Adrenal gland (tissue), 5 donors: ENCODE measurements at regions not wholly inside any gene's neighbourhood (a gene's known extent, or its start where the extent isn't known, plus 50 kb on each side); places are given as distances from the start of the nearest gene placed in this dataset.

Source experiments
- POLR2A ChIP-seq, 2 donors: fragments of 450-650 bp; IDR thresholded peaks; one replicate each; pipeline ENCODE4 v1.6.1; 2017; ENCODE audit warnings: antibody characterized with exemption in 2 of 2, mild to moderate bottlenecking in 2 of 2, moderate library complexity in 1 of 2
- TF ChIP-seq, protein P1 (sequence below), 6 experiments: fragments of 450-650 bp in 4 of 6; fragments of 200-600 bp in 2 of 6; sonication (generic) in 1 of 6; IDR thresholded peaks; 1 replicate in 5 of 6; 2 replicates in 1 of 6; pipeline versions ENCODE4 v1.5.1 to v1.8.0; 2016 to 2021; ENCODE audit warnings: antibody characterized with exemption in 6 of 6, mild to moderate bottlenecking in 2 of 6, moderate library complexity in 1 of 6
- donor health status: DM: no; HTN: no; CAD: no.

DNA sequence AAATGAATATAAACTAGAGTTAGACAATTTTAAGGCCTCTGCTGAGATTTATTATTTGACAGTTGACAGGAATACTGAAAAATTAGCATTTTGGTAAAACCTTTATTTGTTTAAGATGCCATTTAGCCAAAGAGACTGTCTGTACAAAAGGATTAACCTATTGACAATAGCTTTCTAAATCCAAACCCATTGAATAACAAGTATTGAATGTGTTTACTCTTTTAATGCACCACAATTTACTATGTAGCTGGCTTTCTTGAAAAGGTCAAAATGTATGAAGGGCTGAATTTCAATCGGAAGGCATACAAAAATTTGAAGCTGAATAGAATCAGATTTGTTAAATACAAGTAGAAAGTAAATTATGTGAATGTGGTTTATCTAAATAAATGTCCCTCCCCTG is 374.5 kb downstream of the TEX13C start:
- TF ChIP-seq, protein P1, sequence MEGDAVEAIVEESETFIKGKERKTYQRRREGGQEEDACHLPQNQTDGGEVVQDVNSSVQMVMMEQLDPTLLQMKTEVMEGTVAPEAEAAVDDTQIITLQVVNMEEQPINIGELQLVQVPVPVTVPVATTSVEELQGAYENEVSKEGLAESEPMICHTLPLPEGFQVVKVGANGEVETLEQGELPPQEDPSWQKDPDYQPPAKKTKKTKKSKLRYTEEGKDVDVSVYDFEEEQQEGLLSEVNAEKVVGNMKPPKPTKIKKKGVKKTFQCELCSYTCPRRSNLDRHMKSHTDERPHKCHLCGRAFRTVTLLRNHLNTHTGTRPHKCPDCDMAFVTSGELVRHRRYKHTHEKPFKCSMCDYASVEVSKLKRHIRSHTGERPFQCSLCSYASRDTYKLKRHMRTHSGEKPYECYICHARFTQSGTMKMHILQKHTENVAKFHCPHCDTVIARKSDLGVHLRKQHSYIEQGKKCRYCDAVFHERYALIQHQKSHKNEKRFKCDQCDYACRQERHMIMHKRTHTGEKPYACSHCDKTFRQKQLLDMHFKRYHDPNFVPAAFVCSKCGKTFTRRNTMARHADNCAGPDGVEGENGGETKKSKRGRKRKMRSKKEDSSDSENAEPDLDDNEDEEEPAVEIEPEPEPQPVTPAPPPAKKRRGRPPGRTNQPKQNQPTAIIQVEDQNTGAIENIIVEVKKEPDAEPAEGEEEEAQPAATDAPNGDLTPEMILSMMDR (IDR thresholded peaks at IDR 0.05) = no peak
- no peak for TF ChIP-seq POLR2A (IDR thresholded peaks at IDR 0.05)
